Activated CD8-positive, alpha-beta T cell treated with anti-CD3 and anti-CD28 coated beads for 36 hours (primary cell): ENCODE measurements at regions not wholly inside any gene's neighbourhood (a gene's known extent, or its start where the extent isn't known, plus 50 kb on each side); places are given as distances from the start of the nearest gene placed in this dataset.
"Not testable (repeated sequence)": the region's sequence is repeated elsewhere in the genome, so short reads cannot be mapped to it uniquely, and the experiment has no call there.

Source experiments
- ATAC-seq: fragments of 200-7000 bp; cut with Tn5 transposase; one replicate; pipeline ENCODE4 v1.10.0; 2021; ENCODE audit warnings: mild to moderate bottlenecking, moderate library complexity
- CTCF ChIA-PET: fragments of 350-600 bp; sonication (Branson Sonifier 250); formaldehyde crosslinking; loops from one replicate; lab custom pipeline; 2021; ENCODE audit warnings: antibody characterized with exemption; lab: Charles Lee
- POLR2A ChIA-PET: fragments of 350-600 bp; sonication (Branson Sonifier 250); formaldehyde crosslinking; loops from one replicate; lab custom pipeline; 2021; ENCODE audit warnings: antibody characterized with exemption; lab: Charles Lee
- DNase-seq: peaks from one replicate; pipeline ENCODE4 v3.0.0-alpha.2; 2020
- H3K27ac Mint-ChIP-seq: one replicate; pipeline ENCODE4 v1.8.0; 2021; ENCODE audit warnings: mild to moderate bottlenecking, mixed read lengths
- H3K27me3 Mint-ChIP-seq: one replicate; pipeline ENCODE4 v1.8.0; 2021; ENCODE audit warnings: mixed read lengths
- H3K36me3 Mint-ChIP-seq: one replicate; pipeline ENCODE4 v1.8.0; 2021; ENCODE audit warnings: low read depth, mixed read lengths
- H3K4me1 Mint-ChIP-seq: one replicate; pipeline ENCODE4 v1.8.0; 2021; ENCODE audit warnings: low read depth, mixed read lengths
- H3K4me3 Mint-ChIP-seq: one replicate; pipeline ENCODE4 v1.8.0; 2021; ENCODE audit warnings: mild to moderate bottlenecking, moderate library complexity, mixed read lengths
- H3K9me3 Mint-ChIP-seq: one replicate; pipeline ENCODE4 v1.8.0; 2021; ENCODE audit warnings: mixed read lengths
- intact Hi-C: fragments of 100-400 bp; cut with micrococcal nuclease; formaldehyde crosslinking; loops from one replicate; pipeline ENCODE4 v1.10.0; 2022
- TF ChIP-seq, protein P1 (sequence below): fragments of 200-600 bp; IDR thresholded peaks from one replicate; pipeline ENCODE4 v1.8.0; 2022; ENCODE audit warnings: antibody characterized with exemption, mild to moderate bottlenecking

GRCh38 chrX:40912166-40912565, 173.1 kb upstream of the USP9X start:
- ChIA-PET CTCF (no interaction called here), POLR2A (no interaction called here)
- H3K9me3 Mint-ChIP-seq = no peaks in the 10 kb centered on the region
- DNase-seq = no peak
- no peak overlapping the region for H3K27ac Mint-ChIP-seq
- TF ChIP-seq, protein P1, sequence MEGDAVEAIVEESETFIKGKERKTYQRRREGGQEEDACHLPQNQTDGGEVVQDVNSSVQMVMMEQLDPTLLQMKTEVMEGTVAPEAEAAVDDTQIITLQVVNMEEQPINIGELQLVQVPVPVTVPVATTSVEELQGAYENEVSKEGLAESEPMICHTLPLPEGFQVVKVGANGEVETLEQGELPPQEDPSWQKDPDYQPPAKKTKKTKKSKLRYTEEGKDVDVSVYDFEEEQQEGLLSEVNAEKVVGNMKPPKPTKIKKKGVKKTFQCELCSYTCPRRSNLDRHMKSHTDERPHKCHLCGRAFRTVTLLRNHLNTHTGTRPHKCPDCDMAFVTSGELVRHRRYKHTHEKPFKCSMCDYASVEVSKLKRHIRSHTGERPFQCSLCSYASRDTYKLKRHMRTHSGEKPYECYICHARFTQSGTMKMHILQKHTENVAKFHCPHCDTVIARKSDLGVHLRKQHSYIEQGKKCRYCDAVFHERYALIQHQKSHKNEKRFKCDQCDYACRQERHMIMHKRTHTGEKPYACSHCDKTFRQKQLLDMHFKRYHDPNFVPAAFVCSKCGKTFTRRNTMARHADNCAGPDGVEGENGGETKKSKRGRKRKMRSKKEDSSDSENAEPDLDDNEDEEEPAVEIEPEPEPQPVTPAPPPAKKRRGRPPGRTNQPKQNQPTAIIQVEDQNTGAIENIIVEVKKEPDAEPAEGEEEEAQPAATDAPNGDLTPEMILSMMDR = no peak
- H3K36me3 Mint-ChIP-seq = no peaks in the 10 kb centered on the region
- no peak for ATAC-seq
- H3K27me3 Mint-ChIP-seq = no peaks in the 10 kb centered on the region
- intact Hi-C loops = no loop called here
- no peaks in the 10 kb centered on the region for H3K4me1 Mint-ChIP-seq
- H3K4me3 Mint-ChIP-seq = no peak overlapping the region

DNA sequence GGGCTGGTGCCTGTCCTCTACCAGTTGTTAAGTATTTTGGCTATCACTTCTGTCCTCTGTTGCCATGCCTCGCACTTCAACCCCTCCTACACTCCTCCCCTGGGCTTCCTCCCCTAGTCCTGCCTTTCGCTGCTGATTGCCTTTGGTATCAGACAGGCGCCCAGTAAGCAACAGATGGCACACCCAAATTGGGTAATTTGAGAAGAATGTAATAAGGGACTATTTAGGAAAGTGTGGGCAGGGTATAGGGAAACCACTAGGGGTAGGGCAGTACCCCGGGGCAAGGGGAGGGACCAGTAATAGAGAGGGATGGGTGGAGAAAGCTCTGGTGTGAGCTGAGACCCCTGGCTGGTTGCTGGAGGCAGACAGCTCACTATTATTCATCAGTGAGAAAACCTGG, 172.7 kb upstream of the USP9X start:
- Mint-ChIP-seq H3K36me3 (no peaks in the 10 kb centered on the region), H3K27me3 (no peaks in the 10 kb centered on the region), H3K27ac (no peak overlapping the region), H3K4me1 (no peaks in the 10 kb centered on the region), H3K4me3 (no peak overlapping the region), H3K9me3 (no peaks in the 10 kb centered on the region)
- TF ChIP-seq, protein P1 = no peak
- intact Hi-C loops = no loop called here
- ChIA-PET CTCF (no interaction called here), POLR2A (no interaction called here)
- DNase-seq (no peak), ATAC-seq (no peak)

DNA sequence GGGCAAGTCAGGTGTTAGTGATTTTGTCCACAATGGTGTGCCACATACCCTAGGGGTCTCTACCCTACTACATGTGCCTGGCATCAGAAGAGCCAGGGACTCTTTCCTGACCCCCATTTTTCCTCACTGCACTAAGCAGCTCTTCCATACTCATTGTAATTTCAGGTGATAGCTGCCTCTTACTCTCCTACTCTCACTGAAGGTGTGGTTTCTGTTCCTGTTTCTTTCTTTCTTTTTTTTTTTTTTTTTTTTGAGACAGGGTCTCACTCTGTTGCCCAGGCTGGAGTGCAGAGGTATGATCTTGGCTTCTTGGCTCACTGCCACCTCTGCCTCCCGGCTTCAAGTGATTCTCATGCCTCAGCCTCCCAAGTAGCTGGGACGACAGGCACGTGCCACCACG, 164.9 kb upstream of the USP9X start:
- ChIA-PET POLR2A (no interaction called here), CTCF (interaction anchor here (1.3 kb wide), 1 partner anchor 42 kb away, joined by 4 read pairs; no protein-coding TSS in a partner anchor)
- peaks cover 9% of the 10 kb centered on the region for H3K9me3 Mint-ChIP-seq
- no peak for DNase-seq
- no peak overlapping the region for H3K27ac Mint-ChIP-seq
- TF ChIP-seq, protein P1 = no peak
- no peaks in the 10 kb centered on the region for H3K27me3 Mint-ChIP-seq
- intact Hi-C loops = no loop called here
- H3K4me1 Mint-ChIP-seq = no peaks in the 10 kb centered on the region
- H3K36me3 Mint-ChIP-seq = no peaks in the 10 kb centered on the region
- H3K4me3 Mint-ChIP-seq = no peak overlapping the region
- ATAC-seq = no peak

- H3K4me3 Mint-ChIP-seq = no peak overlapping the region
- TF ChIP-seq, protein P1 = no peak
- no peak for ATAC-seq
- H3K4me1 Mint-ChIP-seq = no peaks in the 10 kb centered on the region
- H3K27me3 Mint-ChIP-seq = no peaks in the 10 kb centered on the region
- intact Hi-C loops = no loop called here
- H3K27ac Mint-ChIP-seq = no peak overlapping the region
- no peak for DNase-seq
- CTCF ChIA-PET = no interaction called here
- H3K36me3 Mint-ChIP-seq = no peaks in the 10 kb centered on the region
- H3K9me3 Mint-ChIP-seq = peaks cover 9% of the 10 kb centered on the region
- POLR2A ChIA-PET = no interaction called here
Observed at GRCh38 chrX:40922307-40922706, 162.9 kb upstream of the USP9X start.

GRCh38 chrX:40926739-40927427, 158.4 kb upstream of the USP9X start:
- intact Hi-C loops, H3K27ac Mint-ChIP-seq, DNase-seq, H3K4me1 Mint-ChIP-seq, H3K27me3 Mint-ChIP-seq, H3K4me3 Mint-ChIP-seq, POLR2A ChIA-PET, H3K36me3 Mint-ChIP-seq, ATAC-seq: not testable (repeated sequence)
- CTCF ChIA-PET = interaction anchor here (1.2 kb wide), 1 partner anchor 48 kb away, joined by 4 read pairs; no protein-coding TSS in a partner anchor
- H3K9me3 Mint-ChIP-seq = peaks cover 11% of the 10 kb centered on the region
